SK-N-SH (cell line): ENCODE measurements at regions not wholly inside any gene's neighbourhood (a gene's known extent, or its start where the extent isn't known, plus 50 kb on each side); places are given as distances from the start of the nearest gene placed in this dataset.

ENCODE experiments used
- CTCF ChIP-seq: fragments of 200-600 bp; sonication (generic); IDR thresholded peaks from 2 replicates; pipeline ENCODE4 v1.6.1; 2017; ENCODE audit warnings: antibody characterized with exemption, mild to moderate bottlenecking, moderate library complexity
- FOSL2 ChIP-seq: IDR thresholded peaks from 2 replicates; pipeline ENCODE4 v1.4.0; 2012; ENCODE audit warnings: low read depth, mild to moderate bottlenecking, moderate library complexity, borderline replicate concordance
- JUND ChIP-seq: IDR thresholded peaks from 2 replicates; pipeline ENCODE4 v1.4.0; 2012
- MAX ChIP-seq: IDR thresholded peaks from 2 replicates; pipeline ENCODE4 v1.4.0; 2012; ENCODE audit warnings: low read depth
- MXI1 ChIP-seq: IDR thresholded peaks from 2 replicates; pipeline ENCODE4 v1.6.1; 2012; ENCODE audit warnings: mild to moderate bottlenecking, low read depth, low read length, improper control_type of control experiment
- NFIC ChIP-seq: IDR thresholded peaks from 2 replicates; pipeline ENCODE4 v1.4.0; 2012; ENCODE audit warnings: borderline replicate concordance
- POLR2AphosphoS5 ChIP-seq: IDR thresholded peaks from 2 replicates; pipeline ENCODE4 v1.6.1; 2012; ENCODE audit warnings: low read depth, low read length
- RAD21 ChIP-seq: IDR thresholded peaks from 2 replicates; pipeline ENCODE4 v1.6.1; 2012; ENCODE audit warnings: mild to moderate bottlenecking, low read length
- RCOR1 ChIP-seq: fragments of 150-350 bp; IDR thresholded peaks from 2 replicates; pipeline ENCODE4 v1.6.1; 2017; ENCODE audit warnings: antibody characterized with exemption, low read length
- REST ChIP-seq: IDR thresholded peaks from 2 replicates; pipeline ENCODE4 v1.6.1; 2012; ENCODE audit warnings: mild to moderate bottlenecking, low read depth, low read length, moderate library complexity
- TAF1 ChIP-seq: IDR thresholded peaks from 2 replicates; pipeline ENCODE4 v1.6.1; 2012; ENCODE audit warnings: low read depth, mild to moderate bottlenecking, low read length, moderate library complexity, borderline replicate concordance
- TCF12 ChIP-seq: IDR thresholded peaks from 2 replicates; pipeline ENCODE4 v1.4.0; 2012
- TEAD4 ChIP-seq: IDR thresholded peaks from 2 replicates; pipeline ENCODE4 v1.4.0; 2012; ENCODE audit warnings: mild to moderate bottlenecking, borderline replicate concordance; ENCODE audit not compliant: insufficient read depth
- USF1 ChIP-seq: IDR thresholded peaks from 2 replicates; pipeline ENCODE4 v1.4.0; 2012; ENCODE audit warnings: low read depth, borderline replicate concordance

GRCh38 chr6:4635666-4636065 is 140.5 kb upstream of the CDYL start:
- no peak for TF ChIP-seq CTCF
- TF ChIP-seq JUND: no peak
- no peak for TF ChIP-seq NFIC
- no peak for TF ChIP-seq USF1
- TF ChIP-seq FOSL2: no peak
- TF ChIP-seq TAF1: no peak
- no peak for TF ChIP-seq REST
- TF ChIP-seq MXI1: no peak
- TF ChIP-seq RAD21: no peak
- TF ChIP-seq POLR2AphosphoS5: no peak
- TF ChIP-seq RCOR1: no peak
- TF ChIP-seq TCF12: no peak
- no peak for TF ChIP-seq MAX
- no peak for TF ChIP-seq TEAD4
